ENCODE measurements at regions not wholly inside any gene's neighbourhood (a gene's known extent, or its start where the extent isn't known, plus 50 kb on each side); places are given as distances from the start of the nearest gene placed in this dataset.

GRCh38 chr18:75854808-75855207 is 427.3 kb upstream of the SMIM21 start:
- peak; percentile 74 for DNase-seq (ENCODE audit: extremely low spot score)
- intact Hi-C loops (cut with DNase I) = no loop called here
- H3K27ac ChIP-seq (replicated peaks in 1 of 4) = no peak overlapping the region
- no peaks in the 10 kb centered on the region for H3K4me1 ChIP-seq
- H3K36me3 ChIP-seq = no peaks in the 10 kb centered on the region
- no peak overlapping the region for H3K4me3 ChIP-seq
- H3K9me3 ChIP-seq = no peaks in the 10 kb centered on the region
- WGBS = 94% methylated on average over 10 of the region's 10 CpGs
- no peaks in the 10 kb centered on the region for H3K27me3 ChIP-seq
- TF ChIP-seq EP300 (IDR thresholded peaks at IDR 0.05) (no peak), CTCF (IDR thresholded peaks at IDR 0.05) (no peak), POLR2A (IDR thresholded peaks at IDR 0.05; ENCODE audit: low read depth) (no peak), POLR2AphosphoS5 (IDR thresholded peaks at IDR 0.05) (no peak)

- intact Hi-C loops (cut with DNase I) = no loop called here
- 77% methylated on average over 4 of the region's 4 CpGs for WGBS
- Histone ChIP-seq H3K27ac (replicated peaks in 1 of 4) (no peak overlapping the region), H3K27me3 (no peaks in the 10 kb centered on the region), H3K9me3 (no peaks in the 10 kb centered on the region), H3K4me1 (no peaks in the 10 kb centered on the region), H3K4me3 (no peak overlapping the region), H3K36me3 (no peaks in the 10 kb centered on the region)
- TF ChIP-seq EP300 (IDR thresholded peaks at IDR 0.05) = no peak
- peak in 1 of 3 experiments; percentile 9 for TF ChIP-seq CTCF (IDR thresholded peaks at IDR 0.05)
- TF ChIP-seq POLR2AphosphoS5 (IDR thresholded peaks at IDR 0.05) = no peak
- no peak for TF ChIP-seq POLR2A (IDR thresholded peaks at IDR 0.05; ENCODE audit: low read depth)
- no peak for DNase-seq (ENCODE audit: extremely low spot score)
Measured at GRCh38 chr18:75854174-75854573, 426.7 kb upstream of the SMIM21 start.

GRCh38 chr18:75846321-75846720 is 418.8 kb upstream of the SMIM21 start:
- H3K27ac ChIP-seq (replicated peaks in 1 of 4) = no peak overlapping the region
- 79% methylated on average over 2 of the region's 3 CpGs for WGBS
- H3K27me3 ChIP-seq = no peaks in the 10 kb centered on the region
- no peaks in the 10 kb centered on the region for H3K36me3 ChIP-seq
- intact Hi-C loops (cut with DNase I) = no loop called here
- TF ChIP-seq CTCF (IDR thresholded peaks at IDR 0.05) (no peak), POLR2AphosphoS5 (IDR thresholded peaks at IDR 0.05) (no peak), POLR2A (IDR thresholded peaks at IDR 0.05; ENCODE audit: low read depth) (no peak), EP300 (IDR thresholded peaks at IDR 0.05) (no peak)
- peak; percentile 84 for DNase-seq (ENCODE audit: extremely low spot score)
- H3K9me3 ChIP-seq = no peaks in the 10 kb centered on the region
- H3K4me3 ChIP-seq = no peak overlapping the region
- H3K4me1 ChIP-seq = no peaks in the 10 kb centered on the region

- no peaks in the 10 kb centered on the region for H3K4me1 ChIP-seq
- WGBS = 91% methylated on average over 3 of the region's 3 CpGs
- H3K27ac ChIP-seq (replicated peaks in 1 of 4) = no peak overlapping the region
- no peak overlapping the region for H3K4me3 ChIP-seq
- DNase-seq (ENCODE audit: extremely low spot score) = peak; percentile 68
- no peaks in the 10 kb centered on the region for H3K27me3 ChIP-seq
- intact Hi-C loops (cut with DNase I) = no loop called here
- no peaks in the 10 kb centered on the region for H3K9me3 ChIP-seq
- no peaks in the 10 kb centered on the region for H3K36me3 ChIP-seq
- TF ChIP-seq EP300 (IDR thresholded peaks at IDR 0.05) = no peak
- no peak for TF ChIP-seq CTCF (IDR thresholded peaks at IDR 0.05)
- no peak for TF ChIP-seq POLR2A (IDR thresholded peaks at IDR 0.05; ENCODE audit: low read depth)
- TF ChIP-seq POLR2AphosphoS5 (IDR thresholded peaks at IDR 0.05) = no peak
Measured at GRCh38 chr18:75845413-75845812, 417.9 kb upstream of the SMIM21 start.

DNA sequence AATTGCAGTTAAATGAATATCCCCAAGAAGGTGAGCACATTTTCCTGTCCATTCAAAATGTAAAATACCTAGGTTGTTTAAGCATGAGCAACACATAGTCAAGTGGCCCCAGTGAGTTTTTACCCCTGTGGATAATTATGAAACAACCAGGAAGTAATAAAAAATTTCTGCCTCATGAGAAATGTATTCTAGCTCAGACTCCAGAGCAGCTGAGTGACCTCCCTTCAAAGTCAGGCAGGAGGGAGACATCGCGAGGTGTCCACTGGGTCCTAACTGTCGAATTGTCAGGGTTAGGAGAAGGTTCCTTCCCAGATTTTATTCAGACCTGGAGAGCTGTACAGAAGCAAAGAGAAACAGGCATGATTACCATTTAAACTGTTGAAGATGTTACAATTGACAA is 416.6 kb upstream of the SMIM21 start:
- TF ChIP-seq CTCF (IDR thresholded peaks at IDR 0.05) = no peak
- TF ChIP-seq EP300 (IDR thresholded peaks at IDR 0.05) = no peak
- TF ChIP-seq POLR2A (IDR thresholded peaks at IDR 0.05; ENCODE audit: low read depth) = no peak
- no peak for TF ChIP-seq POLR2AphosphoS5 (IDR thresholded peaks at IDR 0.05)

More for the DNA sequence above, 416.6 kb upstream of the SMIM21 start:
- no peaks in the 10 kb centered on the region for H3K36me3 ChIP-seq
- no peaks in the 10 kb centered on the region for H3K9me3 ChIP-seq
- H3K4me3 ChIP-seq = no peak overlapping the region
- DNase-seq (ENCODE audit: extremely low spot score) = no peak
- no peak overlapping the region for H3K27ac ChIP-seq (replicated peaks in 1 of 4)
- no peaks in the 10 kb centered on the region for H3K27me3 ChIP-seq
- H3K4me1 ChIP-seq = no peaks in the 10 kb centered on the region
- WGBS = 85% methylated on average over 3 of the region's 3 CpGs
- intact Hi-C loops (cut with DNase I) = no loop called here
